C4-2B (cell line): ENCODE measurements at regions not wholly inside any gene's neighbourhood (a gene's known extent, or its start where the extent isn't known, plus 50 kb on each side); places are given as distances from the start of the nearest gene placed in this dataset.

ENCODE experiments used
- ZFX ChIP-seq: fragments of 450-650 bp; IDR thresholded peaks from 2 replicates; pipeline ENCODE4 v1.6.1; 2017
- TF ChIP-seq, protein P1 (sequence below): fragments of 450-650 bp; conservative IDR thresholded peaks from 2 replicates; pipeline ENCODE4 v1.5.1; 2017; ENCODE audit warnings: mild to moderate bottlenecking

DNA sequence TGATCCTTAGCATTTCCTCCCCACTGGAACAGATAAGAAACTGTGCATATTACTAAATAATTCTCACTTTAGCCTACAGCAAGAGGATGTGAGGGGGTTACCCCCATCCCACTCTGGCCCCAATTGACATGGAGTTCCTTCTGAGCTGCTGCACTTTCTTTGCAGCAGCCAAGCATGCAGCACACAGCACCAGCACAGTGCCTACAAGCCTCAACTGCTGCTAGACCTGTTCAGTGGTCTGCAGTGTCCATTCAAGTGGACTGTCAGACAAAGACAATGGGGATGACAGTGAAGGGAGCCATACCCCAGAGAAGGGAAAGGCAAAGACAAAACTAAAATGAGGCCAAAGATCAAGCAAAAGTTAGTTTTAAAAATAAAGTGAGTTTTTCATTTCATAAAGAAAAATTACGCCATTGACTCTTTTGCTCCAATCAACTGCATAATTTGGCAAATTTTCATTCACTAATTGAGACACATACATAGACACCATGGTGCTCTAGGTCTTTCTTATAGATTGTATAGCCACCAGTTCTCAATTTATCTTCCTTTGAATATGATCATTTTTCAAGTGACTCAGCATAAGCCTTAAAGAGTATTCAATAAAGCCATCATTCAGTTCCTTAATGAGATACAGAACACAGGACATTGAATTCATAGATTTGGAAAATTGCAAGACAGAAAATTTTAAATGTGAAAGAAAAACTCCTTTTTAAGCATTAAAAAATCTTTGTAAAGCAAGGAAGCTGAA is 410.6 kb downstream of the HNRNPD start:
- TF ChIP-seq, protein P1, sequence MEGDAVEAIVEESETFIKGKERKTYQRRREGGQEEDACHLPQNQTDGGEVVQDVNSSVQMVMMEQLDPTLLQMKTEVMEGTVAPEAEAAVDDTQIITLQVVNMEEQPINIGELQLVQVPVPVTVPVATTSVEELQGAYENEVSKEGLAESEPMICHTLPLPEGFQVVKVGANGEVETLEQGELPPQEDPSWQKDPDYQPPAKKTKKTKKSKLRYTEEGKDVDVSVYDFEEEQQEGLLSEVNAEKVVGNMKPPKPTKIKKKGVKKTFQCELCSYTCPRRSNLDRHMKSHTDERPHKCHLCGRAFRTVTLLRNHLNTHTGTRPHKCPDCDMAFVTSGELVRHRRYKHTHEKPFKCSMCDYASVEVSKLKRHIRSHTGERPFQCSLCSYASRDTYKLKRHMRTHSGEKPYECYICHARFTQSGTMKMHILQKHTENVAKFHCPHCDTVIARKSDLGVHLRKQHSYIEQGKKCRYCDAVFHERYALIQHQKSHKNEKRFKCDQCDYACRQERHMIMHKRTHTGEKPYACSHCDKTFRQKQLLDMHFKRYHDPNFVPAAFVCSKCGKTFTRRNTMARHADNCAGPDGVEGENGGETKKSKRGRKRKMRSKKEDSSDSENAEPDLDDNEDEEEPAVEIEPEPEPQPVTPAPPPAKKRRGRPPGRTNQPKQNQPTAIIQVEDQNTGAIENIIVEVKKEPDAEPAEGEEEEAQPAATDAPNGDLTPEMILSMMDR: no peak
- no peak for TF ChIP-seq ZFX
